ENCODE measurements at regions not wholly inside any gene's neighbourhood (a gene's known extent, or its start where the extent isn't known, plus 50 kb on each side); places are given as distances from the start of the nearest gene placed in this dataset.

GRCh38 chr5:60018091-60018490 is 124.6 kb upstream of the PDE4D start:
- peaks cover 33% of the 10 kb centered on the region for H3K4me1 Mint-ChIP-seq (ENCODE audit: low read depth, unreplicated experiment)
- no peak overlapping the region for H3K4me3 Mint-ChIP-seq (ENCODE audit: unreplicated experiment)
- H3K4me2 ChIP-seq (ENCODE audit: low read length) = no peak overlapping the region
- no peak overlapping the region for H2AFZ ChIP-seq (ENCODE audit: low read depth, low read length)
- H3K27me3 ChIP-seq (ENCODE audit: insufficient read depth, low read length) = no peaks in the 10 kb centered on the region
- H3K9ac ChIP-seq (ENCODE audit: low read length) = no peak overlapping the region
- peak; percentile 39 for DNase-seq (ENCODE audit: low read depth)
- peaks cover 2% of the 10 kb centered on the region for H3K36me3 Mint-ChIP-seq (ENCODE audit: low read depth, unreplicated experiment)
- peaks cover 10% of the 10 kb centered on the region for H3K9me3 Mint-ChIP-seq (ENCODE audit: unreplicated experiment)
- H3K4me1 ChIP-seq (ENCODE audit: insufficient read depth, low read length) = peaks cover 7% of the 10 kb centered on the region
- H3K4me3 ChIP-seq (ENCODE audit: insufficient read depth, low read depth, low read length) = no peak overlapping the region
- no peaks in the 10 kb centered on the region for H3K27me3 Mint-ChIP-seq (ENCODE audit: low read depth, unreplicated experiment)
- H3K27ac Mint-ChIP-seq (ENCODE audit: unreplicated experiment) = peak overlapping the region; percentile 38
- no peak for FAIRE-seq
- no peaks in the 10 kb centered on the region for H3K9me3 ChIP-seq (ENCODE audit: insufficient read depth, low read depth, low read length)
- no peak overlapping the region for H3K27ac ChIP-seq (ENCODE audit: low read depth, low read length)
- no peaks in the 10 kb centered on the region for H4K20me1 ChIP-seq (ENCODE audit: insufficient read depth, low read length)
- no peaks in the 10 kb centered on the region for H3K36me3 ChIP-seq (ENCODE audit: insufficient read depth, low read length)
- no peaks in the 10 kb centered on the region for H3K79me2 ChIP-seq (ENCODE audit: insufficient read depth, low read length)
- TF ChIP-seq CTCF (IDR thresholded peaks at IDR 0.05; ENCODE audit: insufficient read depth, low read depth, low read length) = no peak
- TF ChIP-seq EZH2 (IDR thresholded peaks at IDR 0.05; ENCODE audit: insufficient read depth, low read length) = no peak

GRCh38 chr5:60014331-60014730 is 120.8 kb upstream of the PDE4D start:
- Histone ChIP-seq H3K27me3 (ENCODE audit: insufficient read depth, low read length) (no peaks in the 10 kb centered on the region), H3K27ac (ENCODE audit: low read depth, low read length) (no peak overlapping the region), H3K4me2 (ENCODE audit: low read length) (no peak overlapping the region), H3K79me2 (ENCODE audit: insufficient read depth, low read length) (no peaks in the 10 kb centered on the region), H2AFZ (ENCODE audit: low read depth, low read length) (no peak overlapping the region), H3K4me1 (ENCODE audit: insufficient read depth, low read length) (no peaks in the 10 kb centered on the region), H3K9me3 (ENCODE audit: insufficient read depth, low read depth, low read length) (no peaks in the 10 kb centered on the region), H3K36me3 (ENCODE audit: insufficient read depth, low read length) (no peaks in the 10 kb centered on the region), H3K9ac (ENCODE audit: low read length) (no peak overlapping the region), H4K20me1 (ENCODE audit: insufficient read depth, low read length) (no peaks in the 10 kb centered on the region), H3K4me3 (ENCODE audit: insufficient read depth, low read depth, low read length) (no peak overlapping the region)
- Mint-ChIP-seq H3K4me1 (ENCODE audit: low read depth, unreplicated experiment) (peaks cover 9% of the 10 kb centered on the region), H3K4me3 (ENCODE audit: unreplicated experiment) (no peak overlapping the region), H3K9me3 (ENCODE audit: unreplicated experiment) (peaks cover 10% of the 10 kb centered on the region), H3K27ac (ENCODE audit: unreplicated experiment) (no peak overlapping the region), H3K36me3 (ENCODE audit: low read depth, unreplicated experiment) (peaks cover 2% of the 10 kb centered on the region), H3K27me3 (ENCODE audit: low read depth, unreplicated experiment) (no peaks in the 10 kb centered on the region)
- FAIRE-seq (no peak), DNase-seq (ENCODE audit: low read depth) (no peak)
- no peak for TF ChIP-seq EZH2 (IDR thresholded peaks at IDR 0.05; ENCODE audit: insufficient read depth, low read length)
- TF ChIP-seq CTCF (IDR thresholded peaks at IDR 0.05; ENCODE audit: insufficient read depth, low read depth, low read length) = no peak

- Histone ChIP-seq H3K9me3 (ENCODE audit: insufficient read depth, low read depth, low read length) (no peaks in the 10 kb centered on the region), H2AFZ (ENCODE audit: low read depth, low read length) (no peak overlapping the region), H3K27ac (ENCODE audit: low read depth, low read length) (no peak overlapping the region), H3K4me2 (ENCODE audit: low read length) (no peak overlapping the region), H3K4me3 (ENCODE audit: insufficient read depth, low read depth, low read length) (no peak overlapping the region), H3K36me3 (ENCODE audit: insufficient read depth, low read length) (no peaks in the 10 kb centered on the region), H3K4me1 (ENCODE audit: insufficient read depth, low read length) (no peaks in the 10 kb centered on the region), H3K27me3 (ENCODE audit: insufficient read depth, low read length) (no peaks in the 10 kb centered on the region), H3K9ac (ENCODE audit: low read length) (no peak overlapping the region), H4K20me1 (ENCODE audit: insufficient read depth, low read length) (no peaks in the 10 kb centered on the region), H3K79me2 (ENCODE audit: insufficient read depth, low read length) (no peaks in the 10 kb centered on the region)
- Mint-ChIP-seq H3K27me3 (ENCODE audit: low read depth, unreplicated experiment) (no peaks in the 10 kb centered on the region), H3K27ac (ENCODE audit: unreplicated experiment) (no peak overlapping the region), H3K4me3 (ENCODE audit: unreplicated experiment) (no peak overlapping the region), H3K4me1 (ENCODE audit: low read depth, unreplicated experiment) (no peaks in the 10 kb centered on the region), H3K36me3 (ENCODE audit: low read depth, unreplicated experiment) (no peaks in the 10 kb centered on the region), H3K9me3 (ENCODE audit: unreplicated experiment) (peaks cover 1% of the 10 kb centered on the region)
- no peak for FAIRE-seq
- no peak for TF ChIP-seq CTCF (IDR thresholded peaks at IDR 0.05; ENCODE audit: insufficient read depth, low read depth, low read length)
- no peak for TF ChIP-seq EZH2 (IDR thresholded peaks at IDR 0.05; ENCODE audit: insufficient read depth, low read length)
- no peak for DNase-seq (ENCODE audit: low read depth)
Observed at GRCh38 chr5:60010853-60011252, 117.3 kb upstream of the PDE4D start.
